CD14-positive monocyte (primary cell): ENCODE measurements at regions not wholly inside any gene's neighbourhood (a gene's known extent, or its start where the extent isn't known, plus 50 kb on each side); places are given as distances from the start of the nearest gene placed in this dataset.
"Not testable (repeated sequence)": the region's sequence is repeated elsewhere in the genome, so short reads cannot be mapped to it uniquely, and the experiment has no call there.

ENCODE experiments used
- DNase-seq, 3 donors: peaks; one replicate each; pipeline ENCODE4 v3.0.0-alpha.2; 2011 to 2022
- H2AFZ ChIP-seq: 2 replicates; pipeline ENCODE4 v1.6.0; 2012; ENCODE audit warnings: mild to moderate bottlenecking, low read depth, low read length, inconsistent platforms; ENCODE audit not compliant: insufficient read depth, poor library complexity, severe bottlenecking
- H3K27ac ChIP-seq, 2 donors: 1 replicate in 1 of 2; 2 replicates in 1 of 2; pipeline ENCODE4 v1.5.1; 2012 to 2013; ENCODE audit warnings: low read length in 2 of 2, control low read depth in 1 of 2, inconsistent platforms in 1 of 2, low read depth in 1 of 2, mild to moderate bottlenecking in 1 of 2
- H3K27me3 ChIP-seq, 2 donors: one replicate each; pipeline versions ENCODE4 v1.6.0 to v1.6.1; 2011 to 2013; ENCODE audit warnings: low read length in 2 of 2; ENCODE audit not compliant: control insufficient read depth in 2 of 2, insufficient read depth in 2 of 2
- H3K36me3 ChIP-seq, 2 donors: replicated peaks in 1 of 2; 1 replicate in 1 of 2; 2 replicates in 1 of 2; pipeline versions ENCODE4 v1.5.1 to v1.6.1; 2012 to 2013; ENCODE audit warnings: low read length in 2 of 2, control low read depth in 1 of 2, inconsistent platforms in 1 of 2, mild to moderate bottlenecking in 1 of 2; ENCODE audit not compliant: insufficient read depth in 2 of 2, control insufficient read depth in 1 of 2
- H3K4me1 ChIP-seq, 2 donors: 1 replicate in 1 of 2; 2 replicates in 1 of 2; pipeline versions ENCODE4 v1.5.1 to v1.6.1; 2012 to 2013; ENCODE audit warnings: low read length in 2 of 2, control low read depth in 1 of 2, inconsistent platforms in 1 of 2, mild to moderate bottlenecking in 1 of 2, moderate library complexity in 1 of 2; ENCODE audit not compliant: insufficient read depth in 2 of 2, control insufficient read depth in 1 of 2
- H3K4me2 ChIP-seq: replicated peaks from 2 replicates; pipeline ENCODE3; 2012; ENCODE audit warnings: low read length, moderate library complexity, mild to moderate bottlenecking; ENCODE audit not compliant: poor library complexity, severe bottlenecking; ENCODE audit errors: extremely low read depth
- H3K4me3 ChIP-seq, 3 experiments: fragments of 200-600 bp in 1 of 3; sonication (generic) in 1 of 3; replicated peaks in 1 of 3; 1 replicate in 2 of 3; 2 replicates in 1 of 3; pipeline ENCODE4 v1.5.1; 2011 to 2013; ENCODE audit warnings: low read length in 3 of 3, mild to moderate bottlenecking in 3 of 3, control low read depth in 2 of 3, low read depth in 2 of 3, inconsistent platforms in 1 of 3, moderate library complexity in 1 of 3
- H3K79me2 ChIP-seq: 2 replicates; pipeline ENCODE4 v1.6.0; 2012; ENCODE audit warnings: mild to moderate bottlenecking, control low read depth, inconsistent platforms, low read length, moderate library complexity; ENCODE audit not compliant: insufficient read depth
- H3K9ac ChIP-seq: 2 replicates; pipeline ENCODE4 v1.6.0; 2017; ENCODE audit warnings: low read length, mild to moderate bottlenecking; ENCODE audit not compliant: insufficient read depth, poor library complexity, severe bottlenecking
- H3K9me3 ChIP-seq, 2 donors: replicated peaks in 1 of 2; 1 replicate in 1 of 2; 2 replicates in 1 of 2; pipeline versions ENCODE4 v1.5.1 to v1.6.1; 2012 to 2013; ENCODE audit warnings: low read length in 2 of 2, control low read depth in 1 of 2; ENCODE audit not compliant: control insufficient read depth in 1 of 2, insufficient read depth in 1 of 2
- H4K20me1 ChIP-seq: 2 replicates; pipeline ENCODE4 v1.6.0; 2012; ENCODE audit warnings: mild to moderate bottlenecking, low read length, control low read depth, moderate library complexity; ENCODE audit not compliant: insufficient read depth
- H3K27ac Mint-ChIP-seq, 7 donors: one replicate each; pipeline ENCODE4 v1.8.0; 2020; ENCODE audit warnings: mild to moderate bottlenecking in 7 of 7, mixed read lengths in 7 of 7, moderate library complexity in 6 of 7, inconsistent platforms in 2 of 7
- H3K27me3 Mint-ChIP-seq, 3 donors: one replicate each; pipeline ENCODE4 v1.8.0; 2021 to 2022; ENCODE audit warnings: low read depth in 3 of 3, mild to moderate bottlenecking in 3 of 3, mixed read lengths in 3 of 3, moderate library complexity in 3 of 3, inconsistent platforms in 1 of 3
- H3K36me3 Mint-ChIP-seq, 2 donors: one replicate each; pipeline ENCODE4 v1.8.0; 2020; ENCODE audit warnings: mixed read lengths in 2 of 2, inconsistent platforms in 1 of 2, mild to moderate bottlenecking in 1 of 2
- H3K4me1 Mint-ChIP-seq: one replicate; pipeline ENCODE4 v1.8.0; 2020; ENCODE audit warnings: mild to moderate bottlenecking, mixed read lengths
- H3K4me3 Mint-ChIP-seq, 2 donors: one replicate each; pipeline ENCODE4 v1.8.0; 2020; ENCODE audit warnings: mild to moderate bottlenecking in 2 of 2, mixed read lengths in 2 of 2, moderate library complexity in 1 of 2
- H3K9me3 Mint-ChIP-seq, 7 donors: one replicate each; pipeline ENCODE4 v1.8.0; 2020 to 2022; ENCODE audit warnings: mixed read lengths in 7 of 7, mild to moderate bottlenecking in 6 of 7, moderate library complexity in 6 of 7, inconsistent platforms in 2 of 7
- CTCF ChIP-seq: fragments of 200-600 bp; IDR thresholded peaks from one replicate; pipeline ENCODE4 v1.8.0; 2022; ENCODE audit warnings: antibody characterized with exemption, mild to moderate bottlenecking
- WGBS: methylation state at CpG from one replicate; pipeline ENCODE4 v1.1.5; 2013; ENCODE audit warnings: missing lambda C conversion rate; ENCODE audit not compliant: insufficient coverage; 5-methylcytosine and 5-hydroxymethylcytosine counted together
- intact Hi-C, 2 donors: fragments of 100-400 bp; cut with micrococcal nuclease; formaldehyde crosslinking; loops; one replicate each; pipeline versions ENCODE4 v1.15.0 to v1.15.1; 2023

DNA sequence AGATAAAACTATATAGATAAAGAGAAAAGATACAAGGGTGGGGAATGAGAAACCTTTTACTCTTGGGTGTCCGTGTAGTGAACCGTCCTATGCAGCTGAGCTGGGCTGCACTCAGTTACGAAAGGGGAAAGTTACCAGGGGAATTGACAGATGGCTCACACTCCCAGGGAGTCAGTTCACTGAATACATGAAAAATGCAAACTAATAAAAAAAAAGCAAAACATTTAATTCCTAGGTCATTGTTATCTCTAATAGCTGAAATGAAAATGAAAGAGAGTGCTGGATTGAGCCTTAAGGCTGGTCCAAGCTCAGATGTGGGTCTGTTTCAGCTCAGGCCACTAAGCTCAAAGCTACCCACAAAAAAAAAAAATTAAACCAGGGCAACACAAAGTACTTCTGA lies 138.0 kb downstream of the THBS2 start:
- H3K27ac Mint-ChIP-seq = no peak overlapping the region
- H3K27me3 ChIP-seq = no peaks in the 10 kb centered on the region
- H3K9me3 Mint-ChIP-seq = peaks cover 0 to 6% (median 2%) of the 10 kb centered on the region in 7 donors
- intact Hi-C loops = no loop called here
- DNase-seq = no peak
- H3K36me3 ChIP-seq = no peaks in the 10 kb centered on the region
- peaks cover 20% of the 10 kb centered on the region for H3K4me1 Mint-ChIP-seq
- peaks cover 8 to 10% of the 10 kb centered on the region in 2 donors for H3K4me1 ChIP-seq
- H3K27ac ChIP-seq = no peak overlapping the region
- H3K4me3 ChIP-seq = no peak overlapping the region
- H3K36me3 Mint-ChIP-seq = no peaks in the 10 kb centered on the region
- WGBS = no CpG with 5 or more reads among the region's 3 CpGs
- H3K4me2 ChIP-seq = no peak overlapping the region
- H4K20me1 ChIP-seq = no peaks in the 10 kb centered on the region
- H3K4me3 Mint-ChIP-seq = no peak overlapping the region
- no peaks in the 10 kb centered on the region for H3K9me3 ChIP-seq
- TF ChIP-seq CTCF = no peak
- no peak overlapping the region for H2AFZ ChIP-seq
- no peak overlapping the region for H3K9ac ChIP-seq
- H3K27me3 Mint-ChIP-seq = peaks cover 0 to 4% (median under 1%) of the 10 kb centered on the region in 3 donors
- H3K79me2 ChIP-seq = no peaks in the 10 kb centered on the region

GRCh38 chr6:169114632-169115031 lies 139.0 kb downstream of the THBS2 start:
- H3K4me2 ChIP-seq, H3K9me3 ChIP-seq, H3K9me3 Mint-ChIP-seq, H3K9ac ChIP-seq, H3K27me3 Mint-ChIP-seq, H3K27ac ChIP-seq, H3K4me3 Mint-ChIP-seq, H2AFZ ChIP-seq, H3K36me3 Mint-ChIP-seq, H3K4me3 ChIP-seq, H4K20me1 ChIP-seq, H3K27ac Mint-ChIP-seq, H3K4me1 ChIP-seq, H3K27me3 ChIP-seq, intact Hi-C loops, H3K36me3 ChIP-seq, H3K79me2 ChIP-seq, DNase-seq: not testable (repeated sequence)
- H3K4me1 Mint-ChIP-seq = peaks cover 20% of the 10 kb centered on the region
- 100% methylated on average over 2 of the region's 8 CpGs for WGBS
